MCF 10A (cell line): ENCODE measurements at regions not wholly inside any gene's neighbourhood (a gene's known extent, or its start where the extent isn't known, plus 50 kb on each side); places are given as distances from the start of the nearest gene placed in this dataset.

Experiments used
- BruUV-seq: library from RNA; stranded (reverse); fragments of 400-500 nt; replicated peaks from 2 replicates; lab custom pipeline; 2021; lab: Mats Ljungman, UMichigan
- CTCF ChIA-PET: fragments of 300-600 bp; sonication (Branson Sonifier 250); formaldehyde crosslinking; extraction: SDS; loops from one replicate; lab custom pipeline; 2021; ENCODE audit warnings: antibody characterized with exemption, inconsistent platforms; lab: Yijun Ruan, JAX
- POLR2A ChIA-PET: fragments of 300-600, 350-650 bp; sonication (Branson Sonifier 250); formaldehyde crosslinking; extraction: SDS; loops from one replicate; lab custom pipeline; 2020; ENCODE audit warnings: antibody characterized with exemption, inconsistent platforms; lab: Yijun Ruan, JAX
- DNase-seq: peaks from one replicate; pipeline ENCODE4 v3.0.0-alpha.2; 2018; ENCODE audit not compliant: unreplicated experiment
- H3K27ac Mint-ChIP-seq: one replicate; pipeline ENCODE4 v1.8.0; 2022; ENCODE audit warnings: mild to moderate bottlenecking, low read depth, mixed read lengths; ENCODE audit not compliant: unreplicated experiment
- H3K27me3 Mint-ChIP-seq: one replicate; pipeline ENCODE4 v1.8.0; 2022; ENCODE audit warnings: mixed read lengths; ENCODE audit not compliant: insufficient read depth, unreplicated experiment
- H3K36me3 Mint-ChIP-seq: one replicate; pipeline ENCODE4 v1.8.0; 2022; ENCODE audit warnings: mild to moderate bottlenecking, moderate library complexity, mixed read lengths; ENCODE audit not compliant: insufficient read depth, unreplicated experiment
- H3K4me1 Mint-ChIP-seq: one replicate; pipeline ENCODE4 v1.8.0; 2022; ENCODE audit warnings: mixed read lengths; ENCODE audit not compliant: insufficient read depth, unreplicated experiment
- H3K4me3 Mint-ChIP-seq: one replicate; pipeline ENCODE4 v1.8.0; 2022; ENCODE audit warnings: mild to moderate bottlenecking, moderate library complexity, mixed read lengths; ENCODE audit not compliant: unreplicated experiment
- H3K9me3 Mint-ChIP-seq: one replicate; pipeline ENCODE4 v1.8.0; 2022; ENCODE audit warnings: mixed read lengths; ENCODE audit not compliant: unreplicated experiment
- CTCF ChIP-seq: fragments of 200-600 bp; IDR thresholded peaks from one replicate; pipeline ENCODE4 v1.8.0; 2022; ENCODE audit warnings: antibody characterized with exemption, mild to moderate bottlenecking; ENCODE audit not compliant: unreplicated experiment
- intact Hi-C: fragments of 100-400 bp; cut with micrococcal nuclease; formaldehyde crosslinking; loops from 2 replicates; pipeline ENCODE4 v1.14.1; 2022

- no peak overlapping the region for H3K4me3 Mint-ChIP-seq
- TF ChIP-seq CTCF = no peak
- H3K4me1 Mint-ChIP-seq = peaks cover 3% of the 10 kb centered on the region
- ChIA-PET POLR2A (no interaction called here), CTCF (interaction anchor here (0.6 kb wide), 1 partner anchor 13 kb away, joined by 3 read pairs; no protein-coding TSS in a partner anchor)
- DNase-seq = no peak
- intact Hi-C loops = no loop called here
- peaks cover 52% of the 10 kb centered on the region for H3K27me3 Mint-ChIP-seq
- H3K9me3 Mint-ChIP-seq = no peaks in the 10 kb centered on the region
- no peak overlapping the region for H3K27ac Mint-ChIP-seq
- no TSS peak for BruUV-seq
- H3K36me3 Mint-ChIP-seq = no peaks in the 10 kb centered on the region
Observed at GRCh38 chrX:95063554-95063953, 1389.5 kb downstream of the FAM133A start.

- BruUV-seq = no TSS peak
- Mint-ChIP-seq H3K27ac (no peak overlapping the region), H3K4me3 (no peak overlapping the region), H3K27me3 (peaks cover 48% of the 10 kb centered on the region), H3K9me3 (no peaks in the 10 kb centered on the region), H3K36me3 (no peaks in the 10 kb centered on the region), H3K4me1 (no peaks in the 10 kb centered on the region)
- intact Hi-C loops = no loop called here
- no peak for DNase-seq
- ChIA-PET POLR2A (no interaction called here), CTCF (no interaction called here)
- TF ChIP-seq CTCF = no peak
Observed at GRCh38 chrX:95065151-95065550, 1391.1 kb downstream of the FAM133A start.

GRCh38 chrX:95071052-95071451, 1397.0 kb downstream of the FAM133A start:
- intact Hi-C loops = loop anchor here (1.0 to 10.0 kb wide), 2 partner anchors 14 to 106 kb away; no protein-coding TSS in a partner anchor
- H3K27me3 Mint-ChIP-seq = peaks cover 41% of the 10 kb centered on the region

GRCh38 chrX:95071621-95072020, 1397.6 kb downstream of the FAM133A start:
- CTCF ChIA-PET = interaction anchor here (0.6 to 2.3 kb wide), 11 partner anchors 11 to 312 kb away, joined by 3 to 6 read pairs (median 3); no protein-coding TSS in a partner anchor
- TF ChIP-seq CTCF = no peak
- no peak overlapping the region for H3K27ac Mint-ChIP-seq
- POLR2A ChIA-PET = interaction anchor here (0.7 to 1.2 kb wide), 3 partner anchors 11 to 18 kb away, joined by 3 to 5 read pairs (median 4); no protein-coding TSS in a partner anchor
- H3K27me3 Mint-ChIP-seq = peaks cover 37% of the 10 kb centered on the region
- no TSS peak for BruUV-seq
- peak; percentile 42 for DNase-seq
- peaks cover 5% of the 10 kb centered on the region for H3K4me1 Mint-ChIP-seq
- intact Hi-C loops = loop anchor here (1.0 to 10.0 kb wide), 2 partner anchors 14 to 107 kb away; no protein-coding TSS in a partner anchor
- peaks cover 8% of the 10 kb centered on the region for H3K9me3 Mint-ChIP-seq
- H3K4me3 Mint-ChIP-seq = peak overlapping the region; percentile 16
- no peaks in the 10 kb centered on the region for H3K36me3 Mint-ChIP-seq

More at GRCh38 chrX:95071052-95071451, 1397.0 kb downstream of the FAM133A start:
- BruUV-seq = no TSS peak
- H3K27ac Mint-ChIP-seq = no peak overlapping the region
- no peak for DNase-seq
- H3K9me3 Mint-ChIP-seq = peaks cover 8% of the 10 kb centered on the region
- H3K4me1 Mint-ChIP-seq = peaks cover 5% of the 10 kb centered on the region
- H3K4me3 Mint-ChIP-seq = no peak overlapping the region
- POLR2A ChIA-PET = interaction anchor here (0.7 to 1.2 kb wide), 3 partner anchors 10 to 312 kb away, joined by 3 to 5 read pairs (median 3); no protein-coding TSS in a partner anchor
- CTCF ChIA-PET = interaction anchor here (0.6 to 1.2 kb wide), 7 partner anchors 12 to 312 kb away, joined by 3 to 5 read pairs (median 3); no protein-coding TSS in a partner anchor
- H3K36me3 Mint-ChIP-seq = no peaks in the 10 kb centered on the region
- no peak for TF ChIP-seq CTCF
